HG03097 (cell line): ENCODE measurements at regions not wholly inside any gene's neighbourhood (a gene's known extent, or its start where the extent isn't known, plus 50 kb on each side); places are given as distances from the start of the nearest gene placed in this dataset.

Experiments
- ATAC-seq: cut with Tn5 transposase; IDR thresholded peaks from one replicate; pipeline ENCODE4 v1.9.1; 2021; ENCODE audit not compliant: unreplicated experiment, low FRiP score

DNA sequence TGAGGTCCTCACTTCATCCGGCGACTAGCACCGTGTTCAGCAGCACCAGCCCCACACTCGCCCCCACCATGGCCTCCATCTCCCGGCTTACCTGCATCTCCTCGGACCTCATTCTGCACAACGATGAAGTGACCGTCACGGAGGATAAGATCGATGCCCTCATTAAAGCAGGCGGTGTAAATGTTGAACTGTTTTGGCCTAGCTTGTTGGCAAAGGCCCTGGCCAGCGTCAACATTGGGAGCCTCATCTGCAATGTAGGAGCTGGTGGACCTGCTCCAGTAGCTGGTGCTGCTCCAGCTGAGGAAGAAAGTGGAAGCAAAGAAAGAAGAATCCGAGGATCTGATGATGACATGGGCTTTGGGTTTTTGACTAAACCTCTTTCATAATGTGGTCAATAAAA lies 70.5 kb upstream of the MYCN start:
- no peak for ATAC-seq

DNA sequence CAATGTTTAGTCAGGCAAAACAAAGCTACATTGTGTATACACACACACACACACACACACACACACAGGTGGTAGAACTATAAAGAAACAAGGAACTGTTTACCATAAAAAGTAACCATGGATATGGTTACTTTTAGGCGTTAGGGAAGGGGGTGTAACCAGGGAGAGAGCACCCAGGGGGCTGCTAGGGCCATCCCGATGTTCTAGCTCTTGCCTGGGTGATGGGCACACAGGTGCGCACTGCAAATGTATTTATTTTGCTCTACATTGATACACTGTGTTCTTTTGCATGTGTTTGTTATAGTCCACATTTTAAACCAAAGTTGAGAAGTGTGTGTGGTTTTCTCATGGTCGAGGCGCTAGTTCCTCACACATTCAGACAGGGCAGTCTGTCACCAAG lies 69.8 kb upstream of the MYCN start:
- ATAC-seq, result no peak

DNA sequence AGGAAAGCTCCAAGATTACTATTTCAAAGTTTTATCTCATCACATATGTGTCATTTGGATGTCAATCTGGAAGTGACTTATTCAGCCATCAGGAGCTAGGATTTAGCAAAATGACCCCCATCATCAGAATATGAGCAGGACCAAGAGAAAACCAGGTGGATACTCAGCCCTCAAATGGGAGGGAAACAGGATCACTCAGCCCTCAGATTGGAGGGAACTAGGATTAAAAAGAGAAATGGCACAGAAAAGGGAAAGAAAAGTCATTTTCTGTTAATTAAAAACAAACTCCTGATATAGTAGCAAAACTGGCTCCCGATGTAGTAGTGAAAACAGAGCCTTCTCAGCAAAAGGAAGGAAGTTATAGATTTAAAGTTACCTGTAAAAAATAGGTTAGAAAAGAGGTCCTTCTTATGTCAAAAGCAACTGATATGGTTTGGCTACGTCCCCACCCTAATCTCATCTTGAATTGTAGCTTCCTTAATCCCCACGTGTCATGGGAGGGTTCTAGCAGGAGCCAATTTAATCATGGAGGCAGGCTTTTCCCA lies 69.0 kb upstream of the MYCN start:
- ATAC-seq, result no peak

DNA sequence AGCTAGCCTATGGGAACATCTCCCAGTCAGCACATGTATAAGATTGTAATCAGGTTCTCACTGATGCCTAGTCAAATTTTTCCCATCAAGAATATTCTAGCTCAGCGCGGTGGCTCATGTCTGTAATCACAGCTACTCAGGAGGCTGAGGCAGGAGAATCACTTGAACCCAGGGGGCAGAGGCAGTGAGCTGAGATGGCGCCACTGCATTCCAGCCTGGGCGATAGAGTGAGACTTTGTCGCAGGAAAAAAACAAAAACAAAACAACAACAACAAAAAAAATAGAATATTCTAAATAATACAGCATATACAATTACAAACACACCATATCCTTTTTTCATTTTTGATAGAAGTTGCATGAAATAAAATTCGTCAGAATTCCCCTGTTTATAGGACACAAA lies 67.5 kb upstream of the MYCN start:
- ATAC-seq, result no peak

DNA sequence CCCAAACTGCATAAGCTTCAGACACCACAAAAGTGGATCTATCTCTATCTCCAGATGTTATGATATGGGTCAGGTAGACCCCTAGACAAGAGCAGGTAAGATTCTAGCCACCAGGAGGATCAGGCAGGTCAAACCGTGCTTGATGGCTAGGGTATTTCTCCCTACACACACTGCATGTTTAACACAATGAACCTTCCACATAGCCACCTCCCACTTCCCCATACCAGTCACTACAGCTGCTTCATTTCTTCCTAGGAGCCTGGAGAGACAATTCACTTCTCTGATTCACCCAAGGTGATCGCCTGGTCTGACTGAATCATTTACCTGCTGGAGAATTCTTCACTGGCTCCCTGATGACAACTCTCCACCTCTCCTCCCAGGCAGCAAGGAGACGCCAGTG lies 66.0 kb upstream of the MYCN start:
- no peak for ATAC-seq

DNA sequence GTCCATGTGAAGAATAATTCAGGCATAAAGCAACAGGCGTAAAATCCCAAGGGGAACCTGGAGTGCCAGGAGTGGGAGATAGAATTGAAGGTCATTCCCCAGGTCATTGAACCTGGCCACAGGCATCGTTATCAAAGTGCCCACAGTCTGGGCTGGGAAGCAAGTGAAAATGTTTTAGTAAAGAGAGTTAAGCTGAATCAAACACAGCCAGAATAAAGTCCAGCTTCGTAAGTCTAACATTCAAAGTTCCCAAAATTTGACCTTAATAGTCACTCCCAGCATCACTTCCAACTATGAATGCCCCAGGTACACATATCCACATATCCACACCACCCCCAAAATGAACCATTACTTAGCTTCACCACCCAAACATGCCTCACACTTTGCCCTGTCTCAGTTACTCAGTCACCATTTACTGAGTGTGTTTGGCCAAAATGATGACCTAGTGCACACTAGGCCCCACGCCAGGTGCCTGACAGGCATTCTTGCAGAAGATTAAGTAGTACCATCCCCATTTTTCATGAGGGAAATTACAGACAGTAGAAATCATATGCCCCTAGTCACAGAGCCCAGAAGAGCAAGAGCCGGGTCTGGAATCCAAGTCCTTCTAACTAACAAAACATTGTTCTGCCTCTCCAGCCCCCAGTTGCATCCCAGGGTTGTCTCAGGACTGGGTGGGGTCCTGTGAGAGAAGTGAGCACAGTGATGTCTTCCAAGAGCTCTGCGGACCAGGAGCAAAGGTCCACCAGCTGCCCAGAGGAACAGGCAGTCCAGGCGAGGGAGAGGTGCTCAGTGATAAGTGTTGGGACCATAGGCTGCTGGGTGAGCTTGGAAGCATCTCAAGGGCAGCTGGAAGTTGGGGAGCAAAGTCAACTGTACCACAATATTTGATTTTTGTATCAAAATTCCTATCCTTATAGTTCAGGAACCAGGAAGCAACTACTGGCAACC lies 65.2 kb upstream of the MYCN start:
- ATAC-seq, result no peak

DNA sequence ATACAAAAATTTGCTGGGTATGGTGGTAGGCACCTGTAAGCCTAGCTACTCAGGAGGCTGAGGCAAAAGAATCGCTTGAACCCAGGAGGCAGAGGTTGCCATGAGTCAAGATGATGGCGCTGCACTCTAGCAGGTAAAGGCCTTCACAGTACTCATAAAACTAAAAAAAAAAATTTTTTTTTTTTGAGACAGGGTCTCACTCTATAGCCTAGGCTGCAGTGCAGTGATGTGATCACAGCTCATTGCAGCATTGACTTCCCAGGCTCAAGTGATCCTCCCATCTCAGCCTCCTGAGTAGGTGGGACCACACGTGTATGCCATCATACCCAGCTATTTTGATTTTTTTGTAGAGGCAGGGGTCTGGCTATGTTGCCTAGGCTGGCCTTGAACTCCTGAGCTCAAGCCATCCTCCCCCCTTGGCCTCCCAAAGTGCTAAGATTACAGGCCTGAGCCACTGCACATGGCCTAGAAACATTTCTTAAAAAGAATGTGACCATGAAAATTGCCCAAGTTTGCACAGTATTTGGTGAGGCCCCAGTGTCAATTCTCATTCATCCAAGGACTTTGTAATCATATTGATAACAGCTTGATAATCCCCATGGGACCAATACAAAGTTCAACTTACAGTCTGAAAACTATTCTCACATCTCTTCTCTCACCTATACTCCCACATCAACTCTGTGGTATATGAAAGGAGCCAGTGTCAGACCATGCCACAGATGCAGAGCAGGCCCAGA lies 64.2 kb upstream of the MYCN start:
- no peak for ATAC-seq

DNA sequence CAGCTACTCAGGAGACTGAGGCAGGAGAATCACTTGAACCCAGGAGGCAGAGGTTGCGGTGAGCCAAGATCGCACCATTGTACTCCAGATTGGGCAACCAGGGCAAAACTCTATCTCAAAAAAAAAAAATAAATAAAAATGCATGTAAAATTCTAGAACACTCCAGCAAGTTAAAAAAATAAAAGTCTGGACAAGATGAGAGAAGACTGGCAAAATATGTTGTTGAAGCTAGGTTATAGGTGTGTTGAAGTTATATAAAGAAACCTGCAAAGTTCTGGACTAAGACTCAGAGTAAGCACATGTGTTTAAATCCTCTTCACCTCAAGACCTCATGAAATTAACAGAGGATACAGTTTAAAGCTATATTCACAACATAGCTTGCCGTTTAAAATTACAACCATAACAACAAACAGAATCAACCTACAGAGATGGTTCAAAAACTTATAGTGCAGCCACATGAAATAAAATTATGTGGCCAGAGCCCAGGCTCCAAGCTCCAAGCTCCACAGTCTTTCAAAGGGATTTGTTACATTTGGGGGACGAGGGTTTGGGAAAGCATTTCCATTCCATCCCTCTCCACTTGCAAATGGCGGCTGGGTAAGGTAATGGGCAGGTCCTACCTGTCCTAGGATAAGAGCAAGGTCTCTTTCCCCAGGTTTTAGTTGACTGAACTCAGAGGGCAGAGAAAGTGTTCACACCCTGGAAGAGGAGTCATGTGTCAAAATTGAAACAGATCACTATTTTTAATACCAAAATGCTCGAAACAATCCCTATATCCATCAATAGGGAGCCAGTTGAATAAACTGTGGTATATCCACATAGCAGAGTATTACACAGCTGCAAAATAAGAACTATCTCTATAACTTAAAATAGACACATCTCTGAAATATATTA lies 59.9 kb upstream of the MYCN start:
- ATAC-seq, result no peak

DNA sequence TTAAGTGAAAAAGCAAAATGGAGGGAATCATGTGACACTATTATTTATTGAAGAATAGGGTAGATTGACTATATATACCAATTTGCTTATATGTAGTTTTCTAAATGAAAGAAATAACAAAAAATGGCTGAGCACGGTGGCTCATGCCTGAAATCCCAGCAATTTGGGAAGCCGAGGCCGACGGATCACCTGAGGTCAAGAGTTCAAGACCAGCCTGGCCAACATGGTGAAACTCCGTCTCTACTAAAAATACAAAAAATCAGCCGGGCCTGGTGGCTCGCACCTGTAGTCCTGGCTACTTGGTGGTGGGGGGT lies 59.3 kb upstream of the MYCN start:
- no peak for ATAC-seq

DNA sequence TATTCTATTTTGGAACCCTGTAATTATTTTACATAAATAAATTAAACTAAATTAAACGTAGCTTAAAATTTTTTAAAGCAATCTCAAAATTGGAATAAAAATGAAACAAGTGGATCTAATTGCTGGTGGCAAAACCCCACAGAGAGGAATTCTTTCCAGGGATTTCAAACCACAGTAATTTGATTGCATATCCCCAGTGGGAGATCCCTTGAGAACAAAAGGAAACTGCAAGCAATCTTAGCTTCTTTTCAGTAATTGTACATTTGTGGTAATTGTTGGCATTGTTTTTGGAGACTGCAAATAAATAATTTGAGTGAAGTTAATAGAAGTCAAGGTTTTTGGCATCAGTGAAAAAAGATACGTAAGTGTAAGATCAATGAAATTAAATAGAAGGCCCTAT lies 58.7 kb upstream of the MYCN start:
- ATAC-seq, result no peak

DNA sequence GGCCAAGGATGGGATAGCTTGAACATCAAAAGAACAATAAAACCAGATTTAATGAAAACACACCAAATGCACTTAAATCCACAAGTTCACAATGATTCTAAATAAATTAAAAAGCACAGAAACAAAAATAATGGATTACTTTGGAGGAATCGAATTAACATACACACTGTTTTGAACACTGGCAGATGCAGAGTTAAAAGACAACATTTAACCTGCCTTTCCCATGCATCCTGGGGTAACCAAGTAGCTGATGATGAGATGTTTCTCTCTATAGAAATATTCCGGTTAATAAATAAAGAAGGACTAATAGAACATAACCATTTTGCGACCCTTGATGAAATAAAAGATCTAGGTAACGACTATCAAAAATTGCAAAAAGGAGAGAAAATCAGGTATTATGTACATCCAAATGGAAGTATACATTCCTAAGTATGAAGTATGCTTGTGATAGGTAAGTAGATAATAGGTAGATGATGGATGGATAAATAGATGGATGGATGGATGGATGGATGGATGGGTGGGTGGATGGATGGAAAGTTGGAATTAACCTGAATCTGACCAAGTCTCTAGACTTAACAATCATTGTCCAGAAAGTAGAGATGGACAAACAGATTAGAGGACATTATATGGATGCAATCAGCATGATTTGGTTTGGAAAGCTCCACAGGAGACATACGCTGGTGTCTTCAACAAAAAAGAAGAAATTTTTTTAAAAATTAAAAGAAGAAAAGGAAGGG lies 57.4 kb upstream of the MYCN start:
- no peak for ATAC-seq

DNA sequence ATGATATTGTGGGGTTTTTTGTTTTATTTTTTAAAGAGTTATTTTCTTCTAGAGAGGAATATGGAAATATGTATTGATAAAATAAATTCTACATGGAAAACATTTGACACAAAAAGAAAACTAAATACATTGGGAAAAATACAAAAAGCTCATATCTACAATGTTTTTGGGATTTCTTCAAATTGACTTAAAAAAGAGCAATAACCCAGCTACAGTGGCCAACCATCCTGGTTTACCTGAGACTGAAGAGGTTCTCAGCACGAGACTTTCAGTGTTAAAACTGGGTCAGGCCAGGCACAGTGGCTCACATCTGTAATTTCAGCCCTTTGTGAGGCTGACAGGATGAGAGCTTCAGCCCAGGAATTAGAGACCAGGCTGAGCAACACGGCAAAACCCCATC lies 56.7 kb upstream of the MYCN start:
- ATAC-seq, result no peak

DNA sequence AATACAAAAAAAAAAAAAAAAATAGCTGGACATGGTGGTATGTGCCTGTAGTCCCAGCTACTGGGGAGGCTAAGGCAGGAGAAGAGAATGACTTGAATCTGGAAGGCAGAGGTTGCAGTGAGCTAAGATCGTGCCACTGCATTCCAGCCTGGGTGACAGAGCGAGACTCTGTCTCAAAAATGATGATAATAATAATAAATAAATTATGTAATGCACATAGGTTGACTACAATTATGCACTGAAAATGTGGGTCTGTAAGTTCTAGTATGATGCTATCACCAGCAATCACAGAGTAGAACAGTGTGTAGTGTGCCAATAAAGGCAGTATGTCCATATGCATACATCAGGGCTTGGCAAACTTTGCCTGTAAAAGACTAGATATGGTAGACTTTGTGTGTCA lies 55.6 kb upstream of the MYCN start:
- no peak for ATAC-seq

DNA sequence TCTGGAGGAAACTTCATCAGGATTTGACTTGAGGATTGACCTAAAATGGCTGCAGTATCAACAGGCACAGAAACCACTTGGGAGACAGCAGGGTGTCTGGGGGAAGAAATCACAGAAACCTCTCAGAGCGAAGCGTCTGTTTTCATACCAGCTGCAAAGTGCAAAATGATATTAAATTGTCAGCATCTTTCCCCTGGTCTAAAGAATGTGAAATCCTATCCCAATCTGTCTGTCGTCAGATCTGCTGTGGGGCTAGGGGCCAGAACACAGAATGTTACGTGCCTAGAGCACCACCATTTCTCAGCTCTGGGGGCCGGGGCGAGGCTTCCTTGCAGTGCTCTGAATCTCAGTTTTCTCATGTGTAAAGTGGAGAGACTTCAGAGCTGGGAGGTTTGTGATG lies 54.1 kb upstream of the MYCN start:
- ATAC-seq, result no peak

DNA sequence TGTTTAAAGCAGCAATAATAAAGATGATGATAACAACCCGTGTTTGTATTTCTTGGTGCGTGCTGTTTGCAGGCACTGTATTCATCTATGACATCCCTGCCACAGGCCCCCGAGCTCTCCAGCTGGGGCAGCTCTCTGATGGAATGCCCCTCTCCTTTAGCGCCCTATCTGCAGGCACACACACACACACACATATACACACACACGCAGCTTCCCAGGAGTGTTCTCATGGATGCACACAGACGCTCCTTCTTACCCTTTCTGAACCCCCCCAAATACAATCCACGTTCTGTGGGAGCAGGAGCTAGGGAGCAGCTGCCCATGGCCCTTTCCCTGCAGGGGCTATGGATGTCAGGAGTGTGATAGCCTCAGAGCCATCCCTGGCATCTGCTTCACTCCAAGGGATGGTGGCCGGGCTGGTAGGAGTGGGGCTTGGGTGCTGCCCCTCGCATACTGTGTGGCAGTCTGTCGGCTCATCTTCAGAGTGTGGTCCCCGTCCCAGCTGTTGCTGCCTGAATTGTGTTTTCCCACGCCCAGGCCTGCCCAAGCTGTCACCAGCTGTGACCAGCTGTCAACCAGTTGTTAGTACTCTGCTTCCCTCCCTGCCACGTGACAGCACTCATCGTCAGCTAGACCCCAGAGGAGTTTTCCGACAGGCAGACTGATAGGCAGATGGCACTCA lies 50.8 kb upstream of the MYCN start:
- ATAC-seq, result no peak

DNA sequence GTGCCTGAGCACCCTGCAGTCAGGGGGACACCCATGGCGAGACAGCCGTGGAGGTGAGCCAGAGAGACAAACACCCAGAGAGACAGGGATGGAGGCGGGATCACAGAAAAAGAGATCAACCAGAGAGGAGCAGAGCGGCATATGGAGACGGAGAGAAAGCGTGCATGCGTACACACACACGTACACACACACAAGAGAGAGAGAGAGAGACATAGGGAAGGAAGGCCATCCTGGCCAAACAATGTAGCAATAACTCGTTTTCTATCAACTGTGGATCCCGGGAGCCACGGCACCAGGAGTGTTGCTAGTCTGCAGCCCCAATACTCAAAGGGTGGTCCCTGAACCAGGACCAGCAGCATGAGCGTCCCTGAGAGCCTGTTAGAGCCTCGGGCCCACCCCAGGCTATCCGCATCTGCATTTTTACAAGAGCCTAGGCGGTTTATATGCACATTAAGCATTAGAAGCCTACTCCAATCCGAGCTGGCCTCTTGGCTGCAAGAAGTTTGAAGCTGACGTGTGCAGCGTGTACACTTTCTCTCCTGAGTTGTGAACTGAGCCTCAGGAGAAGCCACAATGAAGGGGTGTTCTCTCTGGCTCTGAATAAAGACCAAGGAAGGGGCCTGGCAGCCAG lies 50.1 kb upstream of the MYCN start:
- ATAC-seq, result no peak
